ENCODE measurements at regions not wholly inside any gene's neighbourhood (a gene's known extent, or its start where the extent isn't known, plus 50 kb on each side); places are given as distances from the start of the nearest gene placed in this dataset.

DNA sequence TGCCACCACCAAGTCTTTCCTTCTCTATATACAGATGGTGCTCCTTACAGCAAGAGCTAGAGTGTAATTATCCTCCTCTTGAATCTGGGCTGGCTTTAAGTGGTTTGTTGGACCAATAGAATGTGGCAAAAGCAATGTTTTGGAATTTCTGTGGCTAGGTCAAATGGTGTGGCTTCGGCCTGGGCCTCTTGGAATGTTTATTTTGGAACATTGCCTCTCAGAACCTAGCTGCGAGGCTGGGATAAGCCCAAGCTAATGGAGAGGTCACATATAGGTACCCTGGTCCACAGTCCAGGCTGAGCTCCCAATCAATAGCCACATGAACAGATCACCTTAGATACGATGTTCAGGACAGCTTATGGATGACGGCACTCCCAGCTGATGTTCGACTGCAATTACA is 556.7 kb downstream of the TYW1 start:
- DNase-seq (ENCODE audit: low spot score): no peak

DNA sequence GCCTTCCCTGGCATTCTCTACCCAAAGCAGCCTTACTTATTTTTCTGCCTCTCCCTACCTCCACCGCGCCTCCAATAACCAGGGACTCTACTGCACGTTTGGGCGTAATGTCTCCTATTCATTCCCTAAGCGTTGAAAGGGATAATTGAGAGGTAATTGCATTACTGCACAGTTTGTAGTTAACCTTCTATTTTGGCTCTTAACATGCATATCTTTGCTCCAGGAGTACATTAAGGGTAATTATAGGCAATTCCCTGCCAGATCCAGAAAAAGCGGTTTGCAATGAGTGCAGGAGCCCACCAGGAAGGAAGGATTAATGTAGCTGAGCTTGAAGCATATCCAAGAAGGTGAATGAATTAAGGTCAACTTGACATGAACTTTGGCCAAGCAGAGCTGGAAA is 558.4 kb downstream of the TYW1 start:
- DNase-seq (ENCODE audit: low spot score): no peak

DNA sequence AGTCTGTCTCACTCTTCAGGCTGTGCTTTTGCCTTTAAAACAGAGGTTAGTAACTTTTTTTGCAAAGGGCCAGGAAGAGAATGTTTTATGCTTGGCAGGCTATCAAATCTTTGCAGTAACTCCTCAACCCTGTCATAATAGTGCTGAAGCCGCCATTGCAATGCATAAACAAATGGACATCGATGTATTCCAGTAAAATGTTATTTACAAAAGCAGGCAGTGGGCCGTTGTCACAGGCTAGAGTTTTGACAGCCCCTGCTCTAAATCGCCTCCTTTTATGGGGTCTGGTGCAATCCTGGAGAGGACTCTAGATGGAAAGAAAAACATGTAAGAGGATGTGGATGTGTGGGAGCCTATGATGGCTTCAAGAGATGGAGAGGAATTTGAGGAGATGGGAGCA is 568.3 kb downstream of the TYW1 start:
- DNase-seq (ENCODE audit: low spot score): no peak

DNA sequence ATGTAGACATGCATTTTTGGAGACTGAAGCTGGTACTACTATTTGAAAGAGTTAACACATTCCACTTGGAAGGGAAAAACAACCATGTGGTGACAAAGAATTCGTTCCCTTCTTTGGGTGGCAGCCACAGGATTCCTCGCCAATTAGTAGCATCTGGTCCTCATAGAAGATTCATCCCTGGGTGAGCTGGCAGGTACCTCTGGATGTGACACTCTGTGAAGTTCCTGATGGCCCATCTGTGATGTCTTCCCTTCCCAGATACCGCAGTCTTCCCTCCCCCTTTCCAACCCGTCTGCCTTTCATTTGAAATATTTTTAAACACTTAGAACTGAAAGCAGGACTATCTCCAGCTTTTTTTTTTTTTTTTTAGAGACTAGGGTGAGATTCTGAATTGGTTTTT is 569.5 kb downstream of the TYW1 start:
- no peak for DNase-seq (ENCODE audit: low spot score)

DNA sequence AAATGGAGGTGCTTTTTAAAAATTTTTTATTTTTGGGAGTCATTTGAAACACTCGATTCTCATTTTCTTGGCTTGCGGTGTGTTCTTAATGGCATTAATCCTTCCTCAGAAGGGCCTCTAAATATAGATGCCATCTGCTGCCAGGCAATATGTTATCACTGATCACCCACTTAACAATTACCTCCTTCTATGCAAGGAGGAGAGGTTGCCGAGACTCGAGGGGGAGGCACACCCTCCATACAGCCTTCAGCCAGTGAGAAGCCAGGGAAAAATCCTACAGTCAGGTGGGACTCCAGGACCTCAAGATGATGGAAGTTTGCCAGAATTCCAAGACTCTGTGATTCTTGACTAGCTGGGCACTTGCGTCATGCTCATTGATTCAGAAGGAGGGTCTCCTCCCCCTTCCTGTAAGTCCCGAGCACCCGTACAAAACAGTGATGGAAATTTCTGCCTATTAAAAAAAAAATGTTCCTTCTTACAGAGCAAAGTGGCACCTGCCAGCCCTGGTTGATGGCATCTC is 574.5 kb downstream of the TYW1 start:
- no peak for DNase-seq (ENCODE audit: low spot score)

DNA sequence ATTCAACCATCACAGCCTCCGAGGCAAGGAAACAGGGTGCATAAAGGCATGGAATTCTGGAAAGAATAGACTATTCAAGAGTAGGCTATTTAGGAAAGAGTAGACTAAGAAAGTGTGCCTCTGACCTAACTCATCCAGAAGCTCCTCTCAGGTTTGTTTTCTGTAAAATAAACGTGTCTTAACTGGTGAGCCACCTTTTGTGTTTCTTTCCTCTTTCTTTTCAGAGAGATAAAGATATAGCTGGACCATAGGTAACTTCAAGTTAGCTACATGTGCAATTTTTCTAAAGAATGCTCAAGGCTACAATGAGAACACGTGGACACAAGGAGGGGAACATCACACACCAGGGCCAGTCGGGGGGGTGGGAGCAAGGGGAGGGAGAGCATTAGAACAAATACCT is 577.0 kb downstream of the TYW1 start:
- DNase-seq (ENCODE audit: low spot score): no peak

DNA sequence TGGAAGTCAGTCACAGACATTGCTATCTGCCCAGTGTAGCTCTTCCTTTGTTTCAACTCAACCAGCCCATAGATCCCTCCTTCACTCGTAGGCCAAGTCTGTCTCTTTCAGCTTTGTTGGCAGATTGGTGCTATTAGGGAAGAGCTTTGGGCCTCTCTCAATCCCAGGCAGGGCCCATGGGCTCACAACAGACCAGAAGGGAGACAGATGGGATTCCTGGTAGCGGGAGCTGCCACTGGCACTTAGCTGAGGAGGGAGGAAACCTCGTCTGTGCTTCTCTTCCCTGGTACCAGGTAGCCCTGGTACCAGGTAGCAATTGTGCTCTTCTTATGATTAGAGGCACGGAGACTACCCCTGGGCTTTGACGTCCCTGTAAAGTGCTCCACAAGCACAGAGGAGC is 592.0 kb downstream of the TYW1 start:
- DNase-seq (ENCODE audit: low spot score): no peak

DNA sequence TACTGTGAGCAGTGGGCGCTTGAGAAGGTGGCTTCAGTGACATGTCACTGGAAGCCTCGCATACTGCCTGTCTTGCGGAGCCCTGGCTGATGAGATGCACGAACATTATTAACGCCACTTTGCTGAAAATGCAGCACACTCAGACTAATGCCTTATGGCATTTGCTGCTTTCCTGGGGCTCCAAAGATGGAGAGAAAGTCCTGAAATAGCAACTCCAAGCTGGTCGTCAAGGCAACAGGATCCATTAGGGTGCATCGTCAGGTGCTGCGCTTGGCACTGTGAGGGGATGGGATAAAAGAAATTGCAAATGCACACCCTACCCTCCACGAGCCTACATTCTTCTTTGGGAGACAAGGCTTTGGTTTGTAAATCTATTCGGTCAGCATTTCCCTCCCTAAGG is 592.5 kb downstream of the TYW1 start:
- no peak for DNase-seq (ENCODE audit: low spot score)

DNA sequence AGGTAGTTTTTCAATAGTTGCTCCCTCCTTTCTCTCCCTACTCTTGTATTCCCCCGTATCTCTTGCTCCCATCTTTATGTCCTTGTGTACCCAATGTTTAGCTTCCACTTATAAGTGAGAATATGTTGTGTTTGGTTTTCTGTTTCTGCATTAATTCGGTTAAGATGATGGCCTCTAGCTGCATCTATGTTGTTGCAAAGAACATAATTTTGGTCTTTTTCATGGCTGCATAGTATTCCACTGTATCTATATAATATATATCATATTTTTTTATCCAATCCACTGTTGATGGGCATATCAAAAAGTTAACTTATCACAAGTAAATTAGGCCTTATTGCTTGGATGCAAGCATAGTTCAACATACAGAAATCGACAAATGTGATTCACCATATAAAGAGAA is 594.0 kb downstream of the TYW1 start:
- no peak for DNase-seq (ENCODE audit: low spot score)

DNA sequence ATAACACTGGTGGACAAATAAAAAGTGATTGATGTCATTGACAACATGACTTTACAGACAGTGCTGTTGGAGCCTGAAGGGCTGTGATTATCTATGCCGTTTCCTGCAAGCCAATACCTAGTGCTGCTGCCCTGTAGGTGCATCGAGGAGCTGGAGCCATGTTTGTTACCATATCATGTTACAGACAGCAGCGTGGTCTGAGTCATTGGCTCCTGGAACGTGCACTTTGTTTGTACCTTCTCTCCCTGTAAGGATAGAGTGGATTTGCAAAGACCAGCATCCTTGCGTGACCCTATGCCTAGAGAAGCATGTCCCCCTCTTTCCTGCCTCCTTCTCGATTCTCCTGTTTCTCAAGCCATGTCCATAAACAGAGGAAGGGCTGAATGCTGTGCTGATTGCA is 597.2 kb downstream of the TYW1 start:
- no peak for DNase-seq (ENCODE audit: low spot score)

DNA sequence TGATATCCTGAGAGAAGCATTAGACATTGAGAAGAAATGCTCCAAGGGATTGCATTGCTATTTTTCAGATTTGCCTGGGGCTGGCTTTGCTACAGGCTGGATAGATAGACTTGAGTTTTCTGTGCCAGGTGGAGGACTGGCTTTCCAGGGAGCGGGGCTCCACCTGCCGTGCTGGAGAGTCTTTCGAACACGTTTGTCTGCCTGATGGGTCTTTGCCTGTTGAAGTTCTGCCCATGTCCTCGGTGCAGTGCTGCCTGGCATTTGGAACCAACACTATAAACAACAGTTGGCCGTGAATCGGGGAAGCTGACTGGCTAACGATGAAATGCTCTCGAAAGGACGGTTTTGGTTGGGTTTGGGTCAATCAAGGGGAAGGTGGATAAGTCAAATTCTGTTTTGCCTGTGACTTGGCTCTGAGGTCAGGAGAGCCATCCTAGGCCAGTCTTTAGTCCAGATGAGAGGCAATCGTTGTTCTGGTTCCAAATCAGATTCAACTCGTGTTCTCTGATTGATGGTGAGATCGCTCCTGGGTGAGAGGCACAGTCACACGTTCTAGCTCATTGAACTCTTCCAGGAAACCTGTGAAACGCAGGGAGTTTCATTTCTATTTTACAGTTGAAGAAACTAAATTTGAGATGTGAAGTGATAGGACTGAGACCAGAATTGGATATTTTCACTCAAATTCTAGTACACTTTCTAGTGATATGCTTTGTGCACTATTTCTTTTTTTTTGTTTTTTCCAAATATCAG is 599.0 kb downstream of the TYW1 start:
- DNase-seq (ENCODE audit: low spot score): no peak

DNA sequence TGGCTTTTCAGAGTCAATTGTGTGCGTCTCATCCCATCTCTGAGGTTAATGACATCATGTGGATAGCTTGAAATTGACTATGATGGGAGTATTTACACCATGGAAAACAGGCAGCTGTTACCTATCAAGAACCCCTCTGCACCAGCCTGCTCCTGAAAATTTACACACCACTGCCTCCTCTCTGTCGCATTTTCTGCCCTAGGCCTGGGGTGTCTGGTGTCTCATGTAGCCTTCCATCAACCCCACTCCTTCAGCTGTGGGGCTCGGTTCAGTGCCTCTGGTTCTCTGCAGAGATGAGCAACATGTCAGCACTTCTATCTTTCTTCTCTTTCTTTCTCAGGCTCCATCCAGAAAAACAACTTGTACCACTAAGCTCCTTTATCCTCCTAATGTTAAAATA is 600.5 kb downstream of the TYW1 start:
- no peak for DNase-seq (ENCODE audit: low spot score)

DNA sequence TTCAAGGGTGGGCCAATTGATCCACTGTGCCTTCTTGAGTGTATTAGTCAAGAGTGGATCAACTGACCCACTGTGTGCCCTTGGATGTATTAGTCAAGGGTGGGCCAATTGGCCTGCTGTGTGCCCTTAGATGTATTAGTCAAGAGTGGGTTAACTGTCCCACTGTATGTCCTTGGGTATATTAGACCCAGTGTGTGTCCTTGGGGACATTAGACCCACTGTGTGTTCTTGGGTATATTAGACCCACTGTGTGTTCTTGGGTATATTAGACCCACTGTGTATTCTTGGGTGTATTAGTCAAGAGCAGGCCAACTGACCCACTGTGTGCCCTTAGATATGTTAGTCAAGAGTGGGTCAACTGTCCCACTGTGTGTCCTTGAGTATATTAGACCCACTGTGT is 601.8 kb downstream of the TYW1 start:
- DNase-seq (ENCODE audit: low spot score): no peak

DNA sequence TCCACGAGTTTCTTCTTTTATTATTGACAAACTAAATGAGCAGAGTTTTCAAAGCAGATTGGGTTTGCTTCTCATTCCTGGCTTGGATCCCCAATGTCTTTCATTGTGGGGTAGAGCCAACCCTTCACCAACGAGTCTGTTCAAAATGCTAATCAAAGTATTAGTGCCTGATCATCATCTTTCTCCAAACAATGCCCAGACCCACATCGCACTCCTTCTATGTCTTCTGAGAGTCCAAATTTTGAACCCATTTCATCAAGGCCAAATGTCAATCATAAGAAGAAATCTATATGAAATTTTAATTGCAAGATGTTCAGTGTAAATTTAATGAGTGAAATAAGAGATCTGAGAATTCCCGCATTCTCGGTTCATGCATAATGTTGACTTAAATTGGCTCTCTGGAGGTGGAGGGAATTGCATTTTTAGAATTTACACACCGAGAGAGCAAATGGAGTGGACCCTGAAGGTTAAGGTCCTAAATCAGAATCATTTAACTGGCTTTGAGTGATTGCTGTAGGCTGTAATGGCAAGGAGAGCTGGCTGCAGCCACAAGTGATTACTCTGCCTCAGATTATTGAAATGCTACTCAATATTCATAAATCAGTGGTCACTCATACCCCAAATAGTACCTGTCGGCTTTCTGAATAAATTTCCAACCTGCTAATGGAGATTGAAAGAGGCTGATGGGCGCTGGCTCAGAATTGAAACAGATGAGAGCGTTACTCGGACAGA is 602.9 kb downstream of the TYW1 start:
- no peak for DNase-seq (ENCODE audit: low spot score)

DNA sequence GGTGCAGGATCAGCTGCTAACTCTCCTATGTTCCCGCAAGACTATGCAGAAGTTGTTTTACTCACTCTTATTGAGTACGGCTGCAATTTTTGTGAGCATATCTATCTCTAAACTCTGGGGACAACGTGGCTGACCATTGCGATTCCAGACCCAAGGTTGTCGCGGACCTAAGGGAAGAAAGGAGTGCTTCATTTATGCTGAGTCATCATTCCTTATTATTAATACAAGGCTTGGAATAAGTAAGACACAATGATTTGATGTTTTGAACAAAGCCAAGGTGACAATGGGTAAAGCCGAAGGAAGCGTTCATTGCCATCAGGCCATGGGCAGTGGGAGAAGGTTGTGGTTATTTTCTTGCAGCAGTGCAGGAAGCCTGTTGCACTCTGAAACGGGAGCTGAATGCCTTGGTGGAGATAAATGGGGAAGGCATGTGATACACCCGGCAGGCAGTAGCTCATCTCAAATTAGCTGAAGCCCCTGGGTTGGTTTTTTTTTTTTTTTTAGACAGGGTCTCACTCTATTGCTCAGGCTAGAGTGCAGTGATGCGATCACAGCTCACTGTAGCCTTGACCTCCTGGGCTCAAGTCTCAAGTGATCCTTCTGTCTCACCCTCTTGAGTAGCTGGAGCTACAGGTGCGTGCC is 605.7 kb downstream of the TYW1 start:
- no peak for DNase-seq (ENCODE audit: low spot score)

DNA sequence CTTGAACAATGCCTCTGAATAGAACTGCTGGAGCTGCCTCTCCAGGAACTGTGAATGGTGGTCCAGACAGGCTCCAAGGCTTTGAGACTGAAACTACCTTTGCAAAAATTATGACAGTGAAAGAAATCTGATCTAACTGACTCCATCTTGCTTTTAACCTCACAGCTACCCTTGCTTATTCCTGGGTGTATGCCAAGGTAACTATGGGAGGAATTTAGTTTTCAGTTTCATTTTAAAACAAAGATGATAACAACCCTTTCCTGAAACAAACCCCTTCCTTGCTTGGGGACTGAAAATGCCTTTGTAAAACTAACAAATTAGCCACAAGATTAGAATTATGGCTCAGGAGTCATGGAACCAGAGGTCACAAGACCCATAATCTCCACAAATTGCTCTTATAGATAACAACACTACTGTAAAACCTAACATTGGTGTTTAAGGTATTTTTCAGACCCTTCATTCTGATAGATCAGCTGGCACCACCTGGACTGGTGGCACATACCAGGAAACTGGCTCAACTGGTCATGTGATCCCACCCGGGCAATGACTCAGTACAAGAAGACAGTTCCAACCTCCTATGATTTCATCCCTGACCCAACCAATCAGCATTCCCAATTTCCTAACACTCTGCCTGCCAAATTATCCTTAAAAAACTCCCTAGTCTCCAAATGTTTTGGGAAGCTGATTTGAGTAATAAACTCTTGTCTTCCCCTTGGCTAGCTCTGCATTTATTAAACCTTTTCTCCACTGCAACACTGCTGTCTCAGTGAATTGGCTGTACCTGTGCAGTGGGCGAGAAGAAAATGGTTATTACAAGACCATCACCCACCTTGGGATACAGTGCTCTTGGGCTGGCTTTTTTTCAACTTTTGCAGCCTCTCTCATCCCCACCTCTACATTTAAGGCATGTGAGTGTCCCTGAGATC is 608.1 kb downstream of the TYW1 start:
- DNase-seq (ENCODE audit: low spot score): no peak

DNA sequence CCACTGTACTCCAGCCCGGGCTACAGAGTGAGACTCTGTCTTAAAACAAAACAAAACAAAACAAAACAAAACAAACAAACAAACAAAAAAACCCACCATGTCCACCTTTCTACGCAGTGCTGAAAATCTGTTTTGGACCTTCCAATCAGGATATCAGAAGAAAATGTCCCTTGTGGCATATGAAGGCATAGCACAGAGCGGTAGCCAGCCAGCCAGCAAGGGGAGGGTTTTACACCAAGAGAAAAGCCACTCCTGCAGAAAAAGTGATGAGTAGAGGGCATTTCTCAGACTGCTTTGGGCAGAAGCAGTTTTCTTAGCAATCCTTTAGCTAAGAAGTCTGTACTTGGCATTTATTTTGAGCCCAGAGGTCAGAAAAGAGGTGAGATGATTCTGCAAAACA is 612.2 kb downstream of the TYW1 start:
- no peak for DNase-seq (ENCODE audit: low spot score)

DNA sequence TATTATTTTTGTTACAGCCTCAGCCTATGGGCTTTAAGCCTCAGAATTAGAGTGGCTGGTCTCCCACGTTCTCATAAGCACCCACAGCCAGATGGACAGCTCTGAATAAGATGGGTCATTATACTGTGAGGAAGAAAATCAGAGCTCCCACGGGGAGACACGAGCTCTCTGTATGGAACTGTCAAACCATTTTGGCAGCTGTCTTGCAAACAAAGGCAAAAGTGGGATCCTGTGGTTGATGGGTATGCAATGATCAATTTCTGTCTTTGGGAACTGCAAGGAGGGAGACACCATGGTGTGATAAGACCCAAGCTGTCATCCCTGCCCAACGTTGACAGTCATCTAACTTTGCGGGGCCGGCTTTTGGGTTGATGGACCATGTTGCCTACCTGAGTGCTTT is 614.3 kb downstream of the TYW1 start:
- DNase-seq (ENCODE audit: low spot score): no peak

DNA sequence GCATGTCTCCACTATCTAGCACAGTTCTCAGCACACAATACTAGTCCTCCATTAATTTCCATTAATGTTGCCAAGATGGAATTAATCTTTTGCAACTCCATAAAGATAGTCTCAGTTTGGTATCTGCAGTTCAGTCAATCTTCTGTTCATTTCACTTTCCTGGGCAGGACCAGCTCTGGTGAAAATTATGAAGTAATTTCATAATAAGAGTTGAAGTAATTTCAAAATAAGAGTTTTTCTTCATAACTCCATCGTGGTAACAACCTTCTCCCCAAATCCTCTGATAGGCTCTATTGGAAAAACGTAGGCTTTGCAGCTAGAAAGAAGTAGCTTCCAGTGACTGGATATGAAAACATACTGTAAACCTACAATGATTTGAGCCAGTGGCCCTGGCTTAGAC is 618.2 kb downstream of the TYW1 start:
- no peak for DNase-seq (ENCODE audit: low spot score)

DNA sequence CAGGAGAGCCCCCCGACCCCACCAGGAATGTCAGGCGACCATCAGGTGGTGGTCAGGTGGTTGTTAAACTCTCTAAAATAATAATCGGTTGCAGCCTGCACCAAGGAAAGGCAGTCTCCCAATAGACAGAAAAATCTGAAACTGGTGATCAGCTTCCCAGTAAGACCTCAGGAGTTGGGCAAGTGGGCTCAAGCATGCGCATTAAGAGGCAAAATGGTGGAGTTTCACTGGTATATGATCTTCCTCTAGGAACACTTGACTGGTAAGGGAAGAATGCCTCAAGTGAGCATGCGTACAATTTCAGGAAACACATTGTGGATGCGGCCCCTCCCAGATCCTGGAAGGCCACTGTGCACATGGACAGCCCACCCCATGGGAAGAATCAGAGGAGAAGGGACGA is 619.9 kb downstream of the TYW1 start:
- no peak for DNase-seq (ENCODE audit: low spot score)

DNA sequence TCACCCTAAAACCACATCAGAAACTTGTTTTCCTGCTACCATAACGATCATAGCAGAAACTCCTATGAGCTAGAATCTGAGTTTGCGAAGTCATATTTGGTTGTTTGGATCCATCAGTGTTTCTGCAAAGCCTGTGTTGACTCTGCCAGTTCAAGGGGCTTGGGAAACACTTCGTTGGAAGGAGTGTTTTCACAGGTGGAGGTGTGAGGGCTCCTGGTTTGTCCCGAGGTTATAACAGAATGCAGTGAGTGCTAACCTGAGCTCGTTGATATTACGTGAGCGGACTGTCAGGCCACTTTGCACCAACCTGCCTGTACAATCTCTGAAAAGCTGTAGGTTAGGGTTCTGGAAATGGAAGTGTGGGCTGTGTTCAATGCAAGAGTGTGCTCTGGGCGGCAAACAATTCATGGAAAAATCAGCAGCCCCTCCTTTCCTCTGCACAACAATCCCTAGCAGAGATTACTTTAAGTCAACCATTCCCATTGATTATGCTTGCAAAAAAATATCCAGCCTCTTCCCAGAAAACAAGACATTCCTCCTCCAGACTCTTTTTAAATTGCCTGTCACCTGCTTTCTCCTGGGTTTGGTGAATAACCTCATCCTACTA is 622.0 kb downstream of the TYW1 start:
- DNase-seq (ENCODE audit: low spot score): no peak

DNA sequence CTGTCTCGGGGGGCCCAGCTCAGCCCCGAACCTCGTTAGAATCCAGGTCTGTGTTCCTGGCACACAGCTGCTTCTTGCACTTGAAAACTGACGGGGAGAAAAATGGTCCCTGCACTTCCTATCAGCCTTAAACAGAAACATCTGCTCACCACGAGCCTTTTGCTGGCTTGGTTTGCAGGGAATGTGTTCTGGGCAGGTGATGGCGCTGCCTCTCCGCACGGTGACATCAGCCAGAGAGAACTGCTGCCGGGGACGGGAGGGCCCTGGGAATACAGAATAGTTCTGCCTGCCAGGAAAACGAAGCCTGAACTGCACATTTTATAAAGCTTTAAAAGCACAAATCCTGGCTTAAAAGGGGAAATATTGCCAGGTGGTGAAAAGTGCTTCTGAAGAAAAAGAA is 622.5 kb downstream of the TYW1 start:
- no peak for DNase-seq (ENCODE audit: low spot score)

Data from kidney tubule cell (primary cell).